Panc1 (cell line): ENCODE measurements at regions not wholly inside any gene's neighbourhood (a gene's known extent, or its start where the extent isn't known, plus 50 kb on each side); places are given as distances from the start of the nearest gene placed in this dataset.

Source experiments
- CTCF ChIP-seq: fragments of 450-650 bp; IDR thresholded peaks from 2 replicates; pipeline ENCODE4 v1.5.1; 2017; ENCODE audit warnings: mild to moderate bottlenecking
- POLR2AphosphoS5 ChIP-seq: IDR thresholded peaks from 2 replicates; pipeline ENCODE4 v1.6.1; 2012; ENCODE audit warnings: mild to moderate bottlenecking, low read depth, low read length, moderate library complexity
- REST ChIP-seq, 2 experiments: IDR thresholded peaks; 2 replicates each; pipeline ENCODE4 v1.6.1; 2011 to 2012; ENCODE audit warnings: low read depth in 2 of 2, control low read depth in 1 of 2, low read length in 1 of 2, mild to moderate bottlenecking in 1 of 2, moderate library complexity in 1 of 2; ENCODE audit not compliant: insufficient read depth in 1 of 2
- SIN3A ChIP-seq: IDR thresholded peaks from 2 replicates; pipeline ENCODE4 v1.6.1; 2012; ENCODE audit warnings: low read depth, mild to moderate bottlenecking, low read length, moderate library complexity, borderline replicate concordance; ENCODE audit not compliant: insufficient read depth
- TCF7L2 ChIP-seq: IDR thresholded peaks from 2 replicates; pipeline ENCODE4 v1.6.1; 2011; ENCODE audit warnings: mild to moderate bottlenecking, low read depth, low read length, inconsistent platforms

GRCh38 chr3:101945980-101946379 lies 96.7 kb downstream of the NFKBIZ start:
- TF ChIP-seq CTCF, result no peak
- TF ChIP-seq SIN3A, result no peak
- no peak for TF ChIP-seq TCF7L2
- TF ChIP-seq POLR2AphosphoS5, result no peak
- no peak for TF ChIP-seq REST (IDR thresholded peaks at IDR 0.05; ENCODE audit: insufficient read depth in 1 of 2, low read depth in 2 of 2, low read length in 1 of 2)
